ENCODE measurements at regions not wholly inside any gene's neighbourhood (a gene's known extent, or its start where the extent isn't known, plus 50 kb on each side); places are given as distances from the start of the nearest gene placed in this dataset.

DNA sequence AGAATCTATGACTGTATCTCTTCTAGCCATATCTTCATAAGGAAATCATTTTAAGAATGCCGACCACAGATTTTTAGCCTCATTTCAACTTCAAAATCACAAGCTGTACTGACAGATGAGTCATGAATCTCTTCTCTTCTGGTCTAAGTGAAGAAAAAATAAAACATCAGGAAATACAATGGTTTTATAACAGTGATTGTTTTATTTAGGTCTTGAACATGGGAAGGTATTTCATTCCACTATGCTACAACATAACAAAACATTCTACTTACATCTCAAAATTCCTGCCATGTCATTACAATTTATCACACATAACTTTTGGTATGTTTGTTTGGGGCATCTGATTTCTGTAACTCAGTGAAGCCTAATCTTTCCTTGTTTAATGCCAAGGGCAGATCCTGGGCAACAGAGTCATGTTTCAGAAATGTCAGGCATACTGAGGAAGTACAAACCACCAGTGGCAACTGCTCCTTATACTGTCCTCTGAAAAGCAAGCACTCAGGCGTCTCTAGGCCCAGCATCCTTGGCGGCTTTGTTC lies 325.0 kb downstream of the PDHA2 start:
- in situ Hi-C loops (cut with HindIII; ENCODE audit: low pct_unique_long_range_greater_than_20kb, low sequenced_read_pairs): no loop called here
- no peak for TF ChIP-seq TCF7L2 (IDR thresholded peaks at IDR 0.05; ENCODE audit: low read depth, low read length)
- TF ChIP-seq, protein P1, sequence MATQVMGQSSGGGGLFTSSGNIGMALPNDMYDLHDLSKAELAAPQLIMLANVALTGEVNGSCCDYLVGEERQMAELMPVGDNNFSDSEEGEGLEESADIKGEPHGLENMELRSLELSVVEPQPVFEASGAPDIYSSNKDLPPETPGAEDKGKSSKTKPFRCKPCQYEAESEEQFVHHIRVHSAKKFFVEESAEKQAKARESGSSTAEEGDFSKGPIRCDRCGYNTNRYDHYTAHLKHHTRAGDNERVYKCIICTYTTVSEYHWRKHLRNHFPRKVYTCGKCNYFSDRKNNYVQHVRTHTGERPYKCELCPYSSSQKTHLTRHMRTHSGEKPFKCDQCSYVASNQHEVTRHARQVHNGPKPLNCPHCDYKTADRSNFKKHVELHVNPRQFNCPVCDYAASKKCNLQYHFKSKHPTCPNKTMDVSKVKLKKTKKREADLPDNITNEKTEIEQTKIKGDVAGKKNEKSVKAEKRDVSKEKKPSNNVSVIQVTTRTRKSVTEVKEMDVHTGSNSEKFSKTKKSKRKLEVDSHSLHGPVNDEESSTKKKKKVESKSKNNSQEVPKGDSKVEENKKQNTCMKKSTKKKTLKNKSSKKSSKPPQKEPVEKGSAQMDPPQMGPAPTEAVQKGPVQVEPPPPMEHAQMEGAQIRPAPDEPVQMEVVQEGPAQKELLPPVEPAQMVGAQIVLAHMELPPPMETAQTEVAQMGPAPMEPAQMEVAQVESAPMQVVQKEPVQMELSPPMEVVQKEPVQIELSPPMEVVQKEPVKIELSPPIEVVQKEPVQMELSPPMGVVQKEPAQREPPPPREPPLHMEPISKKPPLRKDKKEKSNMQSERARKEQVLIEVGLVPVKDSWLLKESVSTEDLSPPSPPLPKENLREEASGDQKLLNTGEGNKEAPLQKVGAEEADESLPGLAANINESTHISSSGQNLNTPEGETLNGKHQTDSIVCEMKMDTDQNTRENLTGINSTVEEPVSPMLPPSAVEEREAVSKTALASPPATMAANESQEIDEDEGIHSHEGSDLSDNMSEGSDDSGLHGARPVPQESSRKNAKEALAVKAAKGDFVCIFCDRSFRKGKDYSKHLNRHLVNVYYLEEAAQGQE (IDR thresholded peaks at IDR 0.05; ENCODE audit: insufficient read depth in 1 of 2, low read depth in 2 of 2, low read length in 1 of 2): no peak
- no peak overlapping the region for H3K4me3 ChIP-seq (ENCODE audit: low read depth in 2 of 2, low read length in 2 of 2)
- H3K27me3 ChIP-seq (ENCODE audit: control insufficient read depth, insufficient read depth, low read length): no peaks in the 10 kb centered on the region
- no peaks in the 10 kb centered on the region for H3K9me3 ChIP-seq (ENCODE audit: control insufficient read depth, insufficient read depth, low read depth, low read length)
- H3K27ac ChIP-seq (ENCODE audit: low read length): no peak overlapping the region
- CTCF ChIA-PET: no interaction called here
- H3K4me1 ChIP-seq (ENCODE audit: control insufficient read depth, insufficient read depth, low read length): no peaks in the 10 kb centered on the region
- no peak for ATAC-seq
- POLR2A ChIA-PET: no interaction called here
- no TSS peak for BruUV-seq (replicated peaks)
- DNase-seq (ENCODE audit: low read depth, low spot score): no peak
- H3K36me3 ChIP-seq (ENCODE audit: control insufficient read depth, insufficient read depth, low read length): no peaks in the 10 kb centered on the region
- intact Hi-C loops (cut with micrococcal nuclease; ENCODE audit: unreplicated experiment): no loop called here

DNA sequence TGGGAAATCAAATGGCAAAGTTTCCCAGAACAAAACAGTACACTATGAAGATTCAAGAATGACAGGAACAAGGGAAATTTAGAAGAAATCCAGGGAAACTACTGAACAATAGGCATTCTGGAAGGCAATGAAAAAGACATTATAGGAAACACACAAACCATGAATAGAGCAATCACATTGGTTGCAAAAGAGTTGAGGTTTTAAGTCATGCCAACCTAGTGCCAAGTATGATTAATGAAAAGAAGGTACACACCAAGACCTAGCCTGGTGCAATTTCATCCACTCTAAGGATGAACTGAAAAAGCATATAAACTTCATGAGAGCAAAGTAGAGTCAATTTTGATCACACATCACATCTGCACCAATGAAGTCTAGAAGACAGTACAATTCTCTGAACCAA lies 326.9 kb downstream of the PDHA2 start:
- TF ChIP-seq, protein P1 (IDR thresholded peaks at IDR 0.05; ENCODE audit: insufficient read depth in 1 of 2, low read depth in 2 of 2, low read length in 1 of 2): no peak
- no peak for TF ChIP-seq SIN3A (IDR thresholded peaks at IDR 0.05; ENCODE audit: borderline replicate concordance, insufficient read depth, low read depth, low read length)
- no peak for TF ChIP-seq POLR2AphosphoS5 (IDR thresholded peaks at IDR 0.05; ENCODE audit: low read depth, low read length)
- TF ChIP-seq, protein P2, sequence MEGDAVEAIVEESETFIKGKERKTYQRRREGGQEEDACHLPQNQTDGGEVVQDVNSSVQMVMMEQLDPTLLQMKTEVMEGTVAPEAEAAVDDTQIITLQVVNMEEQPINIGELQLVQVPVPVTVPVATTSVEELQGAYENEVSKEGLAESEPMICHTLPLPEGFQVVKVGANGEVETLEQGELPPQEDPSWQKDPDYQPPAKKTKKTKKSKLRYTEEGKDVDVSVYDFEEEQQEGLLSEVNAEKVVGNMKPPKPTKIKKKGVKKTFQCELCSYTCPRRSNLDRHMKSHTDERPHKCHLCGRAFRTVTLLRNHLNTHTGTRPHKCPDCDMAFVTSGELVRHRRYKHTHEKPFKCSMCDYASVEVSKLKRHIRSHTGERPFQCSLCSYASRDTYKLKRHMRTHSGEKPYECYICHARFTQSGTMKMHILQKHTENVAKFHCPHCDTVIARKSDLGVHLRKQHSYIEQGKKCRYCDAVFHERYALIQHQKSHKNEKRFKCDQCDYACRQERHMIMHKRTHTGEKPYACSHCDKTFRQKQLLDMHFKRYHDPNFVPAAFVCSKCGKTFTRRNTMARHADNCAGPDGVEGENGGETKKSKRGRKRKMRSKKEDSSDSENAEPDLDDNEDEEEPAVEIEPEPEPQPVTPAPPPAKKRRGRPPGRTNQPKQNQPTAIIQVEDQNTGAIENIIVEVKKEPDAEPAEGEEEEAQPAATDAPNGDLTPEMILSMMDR (IDR thresholded peaks at IDR 0.05): no peak
- TF ChIP-seq TCF7L2 (IDR thresholded peaks at IDR 0.05; ENCODE audit: low read depth, low read length): no peak
- ATAC-seq (no peak), DNase-seq (ENCODE audit: low read depth, low spot score) (no peak)
- POLR2A ChIA-PET: no interaction called here
- Histone ChIP-seq H3K4me1 (ENCODE audit: control insufficient read depth, insufficient read depth, low read length) (no peaks in the 10 kb centered on the region), H3K27ac (ENCODE audit: low read length) (no peak overlapping the region), H3K4me3 (ENCODE audit: low read depth in 2 of 2, low read length in 2 of 2) (no peak overlapping the region), H3K36me3 (ENCODE audit: control insufficient read depth, insufficient read depth, low read length) (no peaks in the 10 kb centered on the region), H3K9me3 (ENCODE audit: control insufficient read depth, insufficient read depth, low read depth, low read length) (no peaks in the 10 kb centered on the region), H3K27me3 (ENCODE audit: control insufficient read depth, insufficient read depth, low read length) (no peaks in the 10 kb centered on the region)
- intact Hi-C loops (cut with micrococcal nuclease; ENCODE audit: unreplicated experiment) (no loop called here), in situ Hi-C loops (cut with HindIII; ENCODE audit: low pct_unique_long_range_greater_than_20kb, low sequenced_read_pairs) (no loop called here)
- no TSS peak for BruUV-seq (replicated peaks)
- CTCF ChIA-PET: no interaction called here

Data from Panc1 (cell line).